ENCODE measurements at regions not wholly inside any gene's neighbourhood (a gene's known extent, or its start where the extent isn't known, plus 50 kb on each side); places are given as distances from the start of the nearest gene placed in this dataset.

GRCh38 chr14:38073641-38074040 lies 134.1 kb upstream of the SSTR1 start:
- no peak for DNase-seq

DNA sequence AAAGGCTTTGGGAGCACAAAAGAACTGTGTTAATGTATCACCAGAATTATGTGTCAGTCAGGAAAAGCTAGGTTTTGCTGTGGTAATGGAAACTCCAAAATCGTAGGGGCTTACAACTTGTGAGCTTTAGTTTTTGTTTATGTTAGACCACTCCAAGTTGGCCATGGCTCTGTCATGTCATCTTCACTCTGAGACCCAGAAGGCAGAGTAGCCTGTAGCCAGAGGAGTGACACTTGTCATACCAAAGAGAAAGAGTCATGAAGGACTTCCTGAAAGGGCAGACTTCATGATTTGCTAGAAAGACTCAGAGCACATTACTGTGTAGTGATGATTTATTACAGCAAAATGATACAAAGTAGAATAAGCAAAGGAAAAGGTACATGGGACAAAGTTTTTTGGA lies 133.6 kb upstream of the SSTR1 start:
- no peak for DNase-seq

- DNase-seq: no peak
Observed at GRCh38 chr14:38074754-38075153, 132.9 kb upstream of the SSTR1 start.

DNA sequence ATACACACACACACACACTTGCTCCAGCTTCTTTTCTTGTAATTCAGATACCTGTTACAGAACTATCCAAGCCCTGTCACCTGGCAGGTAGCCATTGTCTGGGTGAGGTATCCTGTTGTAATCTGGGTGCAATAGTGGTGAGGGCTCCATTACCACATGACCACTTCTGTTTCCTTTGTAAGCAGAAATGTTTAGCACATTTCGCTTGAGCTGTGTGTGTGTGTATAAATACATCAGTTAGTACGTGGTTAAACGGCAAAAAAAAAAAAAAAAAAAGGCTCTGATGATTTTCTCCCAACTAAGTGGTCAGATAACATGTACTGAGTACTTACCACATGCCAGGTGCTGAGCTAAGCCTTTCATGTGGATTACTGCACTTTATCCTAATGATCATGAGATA lies 129.3 kb upstream of the SSTR1 start:
- DNase-seq: peak in 2 of 4 experiments; percentile 8 to 9

DNA sequence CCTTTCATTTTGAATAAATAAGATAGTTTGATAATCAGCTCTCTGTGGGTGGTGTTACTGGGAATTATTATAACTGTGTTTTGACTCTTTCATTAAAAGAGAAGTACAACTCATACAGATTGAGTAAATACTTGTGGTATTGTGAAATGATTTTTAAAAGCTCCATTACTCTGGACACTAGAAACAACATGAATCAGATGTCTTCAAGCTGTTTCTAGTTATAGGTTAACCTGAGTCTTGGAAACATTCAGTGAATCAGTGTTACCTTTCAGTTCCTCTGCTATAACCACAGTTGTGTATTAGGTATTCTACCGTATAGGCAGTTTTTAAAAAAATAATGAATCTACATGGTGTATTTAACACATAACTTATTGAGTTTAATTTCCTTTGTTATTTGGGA lies 128.4 kb upstream of the SSTR1 start:
- no peak for DNase-seq

DNA sequence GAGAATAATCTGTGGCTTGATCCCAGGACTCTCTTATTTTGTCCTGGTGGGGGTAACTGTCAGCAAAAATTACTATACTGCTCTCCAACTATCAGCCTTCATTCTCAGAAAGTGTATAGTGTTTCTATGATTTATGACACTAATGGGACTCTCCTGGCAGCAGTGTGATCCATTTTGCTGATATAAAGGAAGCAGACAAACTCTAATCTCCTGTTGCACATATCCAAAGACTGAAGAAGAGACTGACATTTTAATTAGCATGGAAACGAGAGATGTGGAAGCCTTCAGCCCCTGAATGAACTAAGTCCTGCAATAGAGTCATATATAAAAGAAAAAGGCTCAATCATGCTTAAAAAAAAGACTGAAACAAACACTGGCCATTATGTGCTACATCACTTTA lies 127.8 kb upstream of the SSTR1 start:
- no peak for DNase-seq

- no peak for DNase-seq
Observed at GRCh38 chr14:38080696-38081095, 127.0 kb upstream of the SSTR1 start.

- no peak for DNase-seq
Observed at GRCh38 chr14:38083039-38083438, 124.7 kb upstream of the SSTR1 start.

- DNase-seq: no peak
Observed at GRCh38 chr14:38089123-38089522, 118.6 kb upstream of the SSTR1 start.

DNA sequence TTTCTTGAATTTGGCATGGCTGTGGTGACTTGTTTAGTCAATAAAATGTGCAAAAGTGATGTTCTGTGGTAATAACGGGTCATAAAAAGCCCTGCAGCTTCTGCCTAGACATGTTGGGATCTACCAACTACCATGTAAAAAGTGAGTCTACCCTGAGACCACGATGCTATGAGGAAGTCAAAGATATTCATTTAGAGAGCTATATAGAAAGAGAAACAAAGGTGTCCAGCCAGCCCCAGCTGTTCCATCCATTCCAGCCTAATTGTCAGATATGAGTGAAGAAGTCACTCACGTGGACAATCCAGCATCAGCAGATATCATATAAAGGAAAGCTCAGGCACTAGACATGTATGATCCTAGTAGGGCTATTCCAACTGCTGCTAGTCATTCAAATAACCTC lies 117.2 kb upstream of the SSTR1 start:
- DNase-seq: no peak

- no peak for DNase-seq
Observed at GRCh38 chr14:38098074-38098836, 109.4 kb upstream of the SSTR1 start.

DNA sequence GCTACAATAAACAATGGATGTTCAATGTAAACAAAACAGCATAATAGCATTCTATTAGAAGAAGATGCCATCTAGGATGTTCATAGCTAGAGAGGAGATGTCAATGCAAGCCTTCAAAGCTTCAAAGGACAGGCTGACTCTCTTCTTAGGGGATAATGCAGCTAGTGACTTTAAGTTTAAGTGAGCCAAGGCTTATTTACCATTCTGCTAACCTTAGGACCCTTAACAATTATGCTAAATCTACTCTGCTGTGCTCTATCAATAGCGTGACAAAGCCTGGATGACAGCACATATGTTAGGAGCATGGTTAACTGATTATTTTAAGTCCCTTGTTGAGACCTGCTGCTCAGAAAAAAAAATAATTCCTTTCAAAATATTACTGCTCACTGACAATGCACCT lies 106.0 kb upstream of the SSTR1 start:
- no peak for DNase-seq

DNA sequence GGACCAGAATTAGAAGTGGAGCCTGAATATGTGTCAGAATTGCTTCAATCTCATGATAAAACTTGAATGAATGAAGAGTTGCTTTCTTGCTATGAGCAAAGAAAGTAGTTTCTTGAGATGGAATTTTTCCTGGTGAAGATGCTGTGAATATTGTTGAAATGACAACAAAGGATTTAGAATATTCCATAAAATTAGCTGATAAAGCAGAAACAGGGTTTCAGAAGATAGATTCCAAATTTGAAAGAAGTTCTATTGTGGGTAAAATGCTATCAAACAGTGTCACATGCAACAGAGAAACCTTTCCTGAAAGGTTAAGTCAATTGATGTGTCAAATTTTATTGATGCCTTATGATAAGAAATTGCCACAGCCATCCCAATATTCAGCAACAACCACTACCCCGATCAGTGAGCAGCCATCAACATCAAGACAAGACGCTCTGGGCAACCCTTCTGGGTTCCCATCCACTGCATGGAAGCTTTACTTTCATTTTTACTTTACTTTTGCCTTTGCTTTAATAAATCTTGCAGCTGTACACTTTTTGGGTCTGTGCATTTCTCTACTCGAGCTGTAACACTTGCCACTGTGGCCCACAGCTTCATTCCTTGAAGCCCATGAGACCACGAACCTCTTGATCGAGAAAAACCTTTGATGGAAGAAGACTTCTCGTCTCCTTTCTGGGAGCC lies 104.0 kb upstream of the SSTR1 start:
- DNase-seq: no peak

- no peak for DNase-seq
Observed at GRCh38 chr14:38105106-38105702, 102.5 kb upstream of the SSTR1 start.

DNA sequence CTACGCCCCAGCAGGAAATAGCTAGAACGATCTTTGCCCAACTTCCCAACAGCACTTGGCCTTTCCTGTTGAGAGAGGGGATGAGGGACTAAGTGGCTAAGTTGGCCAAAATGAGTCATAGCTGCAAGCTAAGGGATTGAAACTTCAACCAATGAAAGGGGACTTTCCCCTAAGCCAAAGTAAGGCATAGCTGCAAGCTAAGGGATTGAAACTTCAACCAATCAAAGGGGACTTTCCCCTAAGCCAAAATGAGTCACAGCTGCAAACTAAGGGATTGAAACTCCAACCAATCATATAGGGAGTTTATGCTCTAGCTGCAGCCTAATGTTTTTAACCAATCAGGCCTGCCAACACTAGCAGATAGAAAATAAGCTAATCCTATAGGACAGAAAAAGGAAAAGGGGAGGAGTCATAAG lies 100.5 kb upstream of the SSTR1 start:
- no peak for DNase-seq

DNA sequence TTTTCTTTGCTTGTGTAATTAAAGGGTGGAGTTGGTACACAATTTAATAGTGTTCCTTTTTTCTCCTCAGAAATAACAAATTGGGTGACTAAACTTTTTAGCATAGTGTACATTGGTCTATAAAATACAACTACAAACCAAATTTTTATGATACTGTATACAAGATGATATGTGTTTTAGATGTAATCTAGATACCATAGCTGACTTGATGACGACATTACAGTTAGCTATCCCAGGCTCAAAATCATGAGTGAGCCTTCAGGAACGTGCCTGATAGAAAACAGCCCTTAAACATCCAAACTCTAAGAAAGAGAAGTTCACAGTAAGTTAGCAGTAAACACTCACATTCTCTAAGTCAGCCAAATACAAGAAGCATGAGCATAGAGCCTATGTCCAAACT lies 99.0 kb upstream of the SSTR1 start:
- no peak for DNase-seq

- DNase-seq: no peak
Observed at GRCh38 chr14:38110258-38110657, 97.4 kb upstream of the SSTR1 start.

DNA sequence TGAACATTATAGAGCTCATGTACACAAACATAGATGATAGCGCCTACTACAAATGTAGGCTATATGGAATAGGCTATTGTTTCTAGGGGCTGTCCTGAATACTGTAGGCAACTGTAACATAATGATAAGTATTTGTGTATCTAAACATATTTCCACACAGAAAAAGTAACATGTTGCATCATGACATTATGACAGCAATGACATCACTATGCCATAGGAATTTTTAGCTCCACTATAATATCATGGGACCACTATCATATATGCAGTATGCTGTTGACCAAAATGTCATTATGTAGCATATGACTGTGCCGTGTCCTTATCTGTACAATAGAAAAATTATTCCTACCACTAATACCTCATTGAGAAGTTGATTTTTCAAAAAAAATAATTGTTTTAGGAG lies 96.7 kb upstream of the SSTR1 start:
- no peak for DNase-seq

DNA sequence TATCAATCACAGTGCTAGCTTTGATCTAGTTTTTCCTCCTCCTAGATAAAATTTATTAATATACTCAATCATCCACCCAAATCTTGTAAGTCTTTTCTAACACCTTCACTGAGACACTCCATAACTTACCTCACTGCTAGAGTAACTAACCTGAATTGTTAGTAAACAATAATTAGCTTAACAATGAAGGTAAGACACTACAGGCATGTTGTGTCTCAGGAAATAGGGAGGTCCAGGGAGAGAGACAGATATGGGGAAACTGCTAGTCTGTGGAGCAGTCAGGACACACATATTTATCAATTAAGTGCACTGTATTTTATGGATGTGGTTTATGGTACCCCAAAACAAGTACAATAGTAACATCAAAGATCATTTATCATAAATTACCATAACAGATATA lies 94.2 kb upstream of the SSTR1 start:
- DNase-seq: no peak

DNA sequence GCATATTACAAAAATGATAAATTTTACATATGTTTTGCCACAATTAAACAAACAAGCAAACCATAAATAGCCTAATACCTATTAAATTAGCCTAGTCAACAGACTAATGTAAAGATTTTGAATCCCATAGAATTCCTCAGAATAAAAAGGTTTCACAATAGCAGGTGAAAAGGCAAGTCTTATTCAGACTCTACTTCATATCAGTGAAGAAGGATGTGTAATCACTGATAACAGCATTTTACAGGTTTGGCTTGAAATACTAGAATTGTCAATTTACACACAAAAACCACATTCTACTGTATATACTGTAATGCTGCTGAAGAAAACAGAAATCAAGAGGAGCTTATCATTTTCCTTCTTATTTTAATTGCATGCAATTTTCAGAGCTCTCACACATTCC lies 90.8 kb upstream of the SSTR1 start:
- no peak for DNase-seq

- DNase-seq: no peak
Observed at GRCh38 chr14:38120109-38120508, 87.6 kb upstream of the SSTR1 start.

DNA sequence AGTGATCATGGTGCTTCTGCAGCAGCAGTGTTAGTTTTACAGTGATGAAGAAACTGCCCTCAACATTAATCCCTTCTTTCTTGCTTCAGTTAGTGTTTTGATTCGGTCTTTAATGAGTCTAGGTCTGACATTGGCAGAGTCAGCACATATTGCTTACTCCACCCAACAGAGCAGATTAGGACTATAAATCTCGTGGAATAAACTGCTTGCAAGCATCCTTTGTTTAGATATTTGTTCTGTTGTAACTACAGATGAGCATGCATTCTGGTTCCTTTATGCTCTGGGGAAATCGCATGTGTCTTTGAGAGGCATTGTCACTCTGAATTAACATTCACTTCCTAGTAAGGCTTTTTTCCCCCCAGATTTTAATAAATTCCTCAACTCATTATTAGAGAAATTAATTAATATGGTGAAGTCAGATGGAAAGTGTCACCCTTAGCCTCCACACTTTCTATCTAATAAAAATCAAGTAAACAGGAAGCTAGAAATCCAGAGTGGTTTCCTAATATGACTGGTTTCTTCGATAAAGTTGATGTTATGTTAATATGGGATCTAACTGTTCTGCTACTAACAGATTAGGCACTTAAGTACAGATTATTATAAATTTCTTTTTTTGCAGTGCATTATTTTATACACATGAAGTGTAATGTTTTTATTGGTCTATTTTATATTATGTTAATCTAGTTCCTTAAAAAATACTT lies 86.2 kb upstream of the SSTR1 start:
- no peak for DNase-seq

GRCh38 chr14:38122241-38122640 lies 85.5 kb upstream of the SSTR1 start:
- DNase-seq: no peak

DNA sequence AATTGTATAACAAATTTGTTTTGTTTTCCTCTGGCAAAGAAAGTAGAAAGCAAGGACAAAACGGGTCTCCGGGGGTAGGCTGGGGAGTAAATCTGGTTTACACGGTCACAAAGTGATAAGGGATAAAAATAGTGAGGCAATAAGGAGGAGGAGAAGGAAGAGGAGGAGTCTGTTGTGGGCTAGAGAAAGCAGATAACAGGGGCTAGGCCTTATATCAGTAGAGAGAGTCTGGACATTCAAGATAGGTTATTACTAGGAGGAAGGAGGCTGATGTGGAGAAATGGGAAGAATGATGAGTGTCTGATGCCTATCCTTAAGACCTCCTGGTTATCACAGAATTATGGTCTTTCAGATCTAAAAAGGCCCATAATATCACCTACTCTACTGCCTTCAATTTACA lies 83.2 kb upstream of the SSTR1 start:
- DNase-seq: no peak
